Osteoblast (primary cell): ENCODE measurements at regions not wholly inside any gene's neighbourhood (a gene's known extent, or its start where the extent isn't known, plus 50 kb on each side); places are given as distances from the start of the nearest gene placed in this dataset.

Source experiments
- DNase-seq: peaks from one replicate; pipeline ENCODE4 v3.0.0; 2011; ENCODE audit warnings: low spot score, mixed read lengths; ENCODE audit not compliant: insufficient read length; ENCODE audit errors: missing footprints
- H2AFZ ChIP-seq: 2 replicates; pipeline ENCODE4 v1.6.0; 2011; ENCODE audit warnings: mild to moderate bottlenecking, low read length
- H3K27ac ChIP-seq: 2 replicates; pipeline ENCODE4 v1.5.1; 2011; ENCODE audit warnings: mild to moderate bottlenecking, low read depth, low read length, moderate library complexity
- H3K27me3 ChIP-seq: 2 replicates; pipeline ENCODE4 v1.6.0; 2012; ENCODE audit warnings: mild to moderate bottlenecking, control low read depth, inconsistent platforms, low read length, moderate library complexity; ENCODE audit not compliant: insufficient read depth
- H3K36me3 ChIP-seq: 2 replicates; pipeline ENCODE4 v1.5.1; 2011; ENCODE audit warnings: mild to moderate bottlenecking, low read length, control low read depth, moderate library complexity; ENCODE audit not compliant: insufficient read depth
- H3K4me1 ChIP-seq: 2 replicates; pipeline ENCODE4 v1.5.1; 2011; ENCODE audit warnings: mild to moderate bottlenecking, low read length, control low read depth, moderate library complexity; ENCODE audit not compliant: insufficient read depth
- H3K4me2 ChIP-seq: 2 replicates; pipeline ENCODE4 v1.6.0; 2011; ENCODE audit warnings: mild to moderate bottlenecking, low read length; ENCODE audit not compliant: insufficient read depth
- H3K4me3 ChIP-seq: fragments of 200-600 bp; sonication (generic); 3 replicates; pipeline ENCODE4 v1.5.1; 2012; ENCODE audit warnings: mild to moderate bottlenecking, low read length, inconsistent platforms; ENCODE audit not compliant: insufficient read depth
- H3K79me2 ChIP-seq: 2 replicates; pipeline ENCODE4 v1.6.0; 2012; ENCODE audit warnings: mild to moderate bottlenecking, low read length, control low read depth, inconsistent platforms; ENCODE audit not compliant: insufficient read depth
- H3K9me3 ChIP-seq: 2 replicates; pipeline ENCODE4 v1.5.1; 2011; ENCODE audit warnings: low read depth, low read length, control low read depth
- H4K20me1 ChIP-seq: 2 replicates; pipeline ENCODE4 v1.6.0; 2012; ENCODE audit warnings: mild to moderate bottlenecking, low read length, control low read depth; ENCODE audit not compliant: insufficient read depth
- TF ChIP-seq, protein P1 (sequence below): IDR thresholded peaks from 2 replicates; pipeline ENCODE4 v1.5.1; 2011; ENCODE audit warnings: mild to moderate bottlenecking, low read depth, low read length, moderate library complexity; ENCODE audit errors: extremely low read depth

DNA sequence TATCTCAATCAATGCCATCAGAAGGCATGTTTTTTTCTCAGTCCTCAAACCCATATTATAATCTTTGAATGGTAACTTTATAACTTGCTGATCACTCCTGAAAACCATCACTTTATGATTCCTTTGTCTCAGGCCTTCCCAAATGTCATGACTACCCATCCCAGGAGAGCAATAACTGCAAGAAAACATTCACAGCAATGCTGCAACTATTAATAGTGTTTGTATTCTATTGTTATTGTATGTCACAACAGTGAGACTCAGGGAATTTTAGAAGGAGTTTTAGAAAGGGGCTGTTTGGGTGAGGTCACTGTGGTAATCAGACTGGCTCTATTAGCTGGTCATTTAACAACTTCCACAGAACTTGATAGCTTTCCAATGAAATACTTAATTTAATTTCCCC is 301.4 kb upstream of the TBX18 start:
- no peak overlapping the region for H2AFZ ChIP-seq
- peaks cover 16% of the 10 kb centered on the region for H3K4me1 ChIP-seq
- H3K79me2 ChIP-seq: no peaks in the 10 kb centered on the region
- H3K27ac ChIP-seq: no peak overlapping the region
- peak; percentile 81 for DNase-seq
- no peak overlapping the region for H3K4me2 ChIP-seq
- no peaks in the 10 kb centered on the region for H3K9me3 ChIP-seq
- TF ChIP-seq, protein P1, sequence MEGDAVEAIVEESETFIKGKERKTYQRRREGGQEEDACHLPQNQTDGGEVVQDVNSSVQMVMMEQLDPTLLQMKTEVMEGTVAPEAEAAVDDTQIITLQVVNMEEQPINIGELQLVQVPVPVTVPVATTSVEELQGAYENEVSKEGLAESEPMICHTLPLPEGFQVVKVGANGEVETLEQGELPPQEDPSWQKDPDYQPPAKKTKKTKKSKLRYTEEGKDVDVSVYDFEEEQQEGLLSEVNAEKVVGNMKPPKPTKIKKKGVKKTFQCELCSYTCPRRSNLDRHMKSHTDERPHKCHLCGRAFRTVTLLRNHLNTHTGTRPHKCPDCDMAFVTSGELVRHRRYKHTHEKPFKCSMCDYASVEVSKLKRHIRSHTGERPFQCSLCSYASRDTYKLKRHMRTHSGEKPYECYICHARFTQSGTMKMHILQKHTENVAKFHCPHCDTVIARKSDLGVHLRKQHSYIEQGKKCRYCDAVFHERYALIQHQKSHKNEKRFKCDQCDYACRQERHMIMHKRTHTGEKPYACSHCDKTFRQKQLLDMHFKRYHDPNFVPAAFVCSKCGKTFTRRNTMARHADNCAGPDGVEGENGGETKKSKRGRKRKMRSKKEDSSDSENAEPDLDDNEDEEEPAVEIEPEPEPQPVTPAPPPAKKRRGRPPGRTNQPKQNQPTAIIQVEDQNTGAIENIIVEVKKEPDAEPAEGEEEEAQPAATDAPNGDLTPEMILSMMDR: no peak
- H3K36me3 ChIP-seq: no peaks in the 10 kb centered on the region
- H3K4me3 ChIP-seq: no peak overlapping the region
- H3K27me3 ChIP-seq: no peaks in the 10 kb centered on the region
- H4K20me1 ChIP-seq: no peaks in the 10 kb centered on the region

- Histone ChIP-seq H2AFZ (no peak overlapping the region), H3K27me3 (peaks cover 3% of the 10 kb centered on the region)
- TF ChIP-seq, protein P1: no peak
Measured at GRCh38 chr6:85063611-85064010, 299.2 kb upstream of the TBX18 start.

GRCh38 chr6:85062884-85063283 is 298.5 kb upstream of the TBX18 start:
- Histone ChIP-seq H3K79me2 (no peaks in the 10 kb centered on the region), H4K20me1 (no peaks in the 10 kb centered on the region), H3K9me3 (no peaks in the 10 kb centered on the region), H3K27me3 (peaks cover 3% of the 10 kb centered on the region), H3K36me3 (no peaks in the 10 kb centered on the region), H3K4me3 (no peak overlapping the region), H3K4me1 (peaks cover 20% of the 10 kb centered on the region), H3K27ac (no peak overlapping the region), H2AFZ (peak overlapping the region; percentile 56), H3K4me2 (no peak overlapping the region)
- peak; percentile 71 for DNase-seq
- TF ChIP-seq, protein P1: no peak

More at GRCh38 chr6:85063611-85064010, 299.2 kb upstream of the TBX18 start:
- Histone ChIP-seq H3K79me2 (no peaks in the 10 kb centered on the region), H3K9me3 (no peaks in the 10 kb centered on the region), H3K4me1 (peaks cover 20% of the 10 kb centered on the region), H3K27ac (no peak overlapping the region), H3K4me2 (no peak overlapping the region), H3K36me3 (no peaks in the 10 kb centered on the region), H4K20me1 (no peaks in the 10 kb centered on the region), H3K4me3 (no peak overlapping the region)
- no peak for DNase-seq

DNA sequence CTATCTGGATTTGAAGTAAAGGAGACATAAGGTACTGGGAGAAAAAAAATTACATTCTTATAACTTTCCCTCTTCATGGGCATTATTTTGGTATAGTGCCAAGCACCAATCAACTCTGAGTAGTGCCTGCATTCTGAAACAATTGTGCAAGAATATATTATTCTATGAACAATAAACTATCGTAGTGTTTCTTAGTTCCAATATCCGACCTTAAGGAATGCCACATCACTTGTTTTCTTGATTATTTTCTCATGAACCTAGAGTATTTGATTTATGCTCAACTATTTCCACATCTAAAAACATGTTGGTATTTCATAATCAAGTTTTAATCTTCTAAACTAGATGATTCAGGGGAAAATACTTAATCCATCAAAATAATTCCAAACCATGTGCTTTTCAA is 294.4 kb upstream of the TBX18 start:
- no peak for DNase-seq
- H2AFZ ChIP-seq: no peak overlapping the region
- no peaks in the 10 kb centered on the region for H3K9me3 ChIP-seq
- peaks cover 8% of the 10 kb centered on the region for H3K4me1 ChIP-seq
- TF ChIP-seq, protein P1: no peak
- no peaks in the 10 kb centered on the region for H3K36me3 ChIP-seq
- H3K4me3 ChIP-seq: no peak overlapping the region
- no peaks in the 10 kb centered on the region for H4K20me1 ChIP-seq
- H3K79me2 ChIP-seq: no peaks in the 10 kb centered on the region
- H3K4me2 ChIP-seq: no peak overlapping the region
- no peak overlapping the region for H3K27ac ChIP-seq
- peaks cover 3% of the 10 kb centered on the region for H3K27me3 ChIP-seq
